DMS 273 (cell line): ENCODE measurements at regions not wholly inside any gene's neighbourhood (a gene's known extent, or its start where the extent isn't known, plus 50 kb on each side); places are given as distances from the start of the nearest gene placed in this dataset.
"Not testable (repeated sequence)": the region's sequence is repeated elsewhere in the genome, so short reads cannot be mapped to it uniquely, and the experiment has no call there.

Experiments used
- DNase-seq: peaks from one replicate; lab custom pipeline; 2025; ENCODE audit not compliant: unreplicated experiment; lab: John Stamatoyannopoulos, UW

DNA sequence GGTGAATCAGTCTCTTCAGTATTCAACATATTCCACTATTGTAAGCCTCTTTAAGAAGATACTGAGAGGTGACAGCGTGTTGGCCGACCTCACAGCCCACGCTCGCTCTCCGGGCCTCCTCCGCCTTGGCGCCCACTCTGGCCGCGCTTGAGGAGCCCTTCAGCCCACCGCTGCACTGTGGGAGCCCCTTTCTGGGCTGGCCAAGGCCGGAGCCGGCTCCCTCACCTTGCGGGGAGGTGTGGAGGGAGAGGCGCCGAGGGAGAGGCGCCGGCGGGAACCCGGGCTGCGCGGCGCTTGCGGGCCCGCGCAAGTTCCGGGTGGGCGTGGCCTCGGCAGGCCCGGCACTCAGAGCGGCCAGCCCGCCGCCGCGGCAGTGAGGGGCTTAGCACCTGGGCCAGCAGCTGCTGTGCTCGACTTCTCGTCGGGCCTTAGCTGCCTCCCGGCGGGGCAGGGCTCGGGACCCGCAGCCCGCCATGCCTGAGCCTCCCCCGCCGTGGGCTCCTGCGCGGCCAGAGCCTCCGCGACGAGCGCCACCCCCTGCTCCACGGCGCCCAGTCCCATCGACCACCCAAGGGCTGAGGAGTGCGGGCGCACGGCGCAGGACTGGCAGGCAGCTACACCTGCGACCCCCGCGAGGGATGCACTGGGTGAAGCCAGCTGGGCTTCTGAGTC lies 306.4 kb downstream of the SEMA3D start:
- DNase-seq, result not testable (repeated sequence)

DNA sequence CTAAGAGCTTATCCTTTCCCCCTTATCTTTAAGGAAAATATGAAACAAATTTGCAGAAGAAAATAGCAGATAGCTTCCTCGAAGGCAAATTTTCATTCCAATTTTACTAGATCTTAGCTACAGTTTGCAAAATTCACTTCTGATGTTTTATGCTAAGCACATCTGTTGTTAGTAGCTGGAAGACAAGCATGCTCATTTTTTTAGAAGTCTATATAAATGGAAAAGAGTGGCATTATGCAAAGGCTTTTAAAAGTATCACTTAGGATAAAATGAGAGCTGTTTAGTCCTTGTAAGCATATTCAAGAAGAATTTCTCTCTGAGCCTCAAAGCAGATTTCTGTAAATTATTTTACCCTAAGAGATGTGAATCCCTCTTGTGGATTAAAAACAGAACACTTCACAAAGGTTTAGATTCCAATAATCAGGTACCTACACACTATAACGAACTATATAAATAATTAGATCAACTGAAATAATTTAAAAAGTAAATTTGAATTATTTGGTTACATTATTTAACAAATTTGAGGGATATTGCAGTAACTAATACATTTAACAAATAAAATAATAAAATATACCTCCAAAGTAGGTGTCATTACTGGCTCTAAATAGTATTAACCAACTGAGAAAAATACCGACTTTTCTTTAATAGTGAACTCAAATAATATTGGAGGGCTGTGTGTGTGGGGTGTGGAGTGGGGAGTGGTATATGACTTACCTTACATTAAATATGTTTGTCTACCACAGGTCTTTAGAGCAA lies 307.1 kb downstream of the SEMA3D start:
- no peak for DNase-seq

DNA sequence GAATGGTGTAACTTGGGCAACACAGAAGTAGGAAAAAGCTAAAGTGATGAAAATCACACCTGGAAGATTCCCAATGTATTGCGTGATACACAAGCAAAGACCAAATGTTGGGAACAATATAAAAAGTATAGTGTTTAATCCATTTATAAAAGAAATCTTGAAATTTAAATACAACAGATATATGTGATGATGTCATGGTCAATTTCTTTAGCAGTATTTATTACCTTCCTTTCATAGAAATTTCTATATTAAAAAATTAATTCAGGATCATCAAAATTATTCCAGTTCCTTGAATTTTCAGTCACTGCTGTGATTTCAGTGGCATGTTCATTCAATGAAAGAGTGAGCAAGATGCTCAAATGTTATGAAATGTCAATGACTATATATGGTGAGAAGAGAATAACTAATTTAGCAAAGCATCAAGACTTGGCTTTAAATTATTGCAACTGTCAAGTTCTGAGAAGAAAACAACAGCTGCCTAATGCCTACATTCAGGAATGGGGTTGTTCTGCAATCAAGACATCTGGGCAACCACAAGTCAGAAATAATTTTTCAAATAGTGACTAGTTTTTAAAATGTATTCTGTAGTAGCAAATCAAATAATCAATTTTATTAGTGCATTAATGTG lies 308.8 kb downstream of the SEMA3D start:
- no peak for DNase-seq

DNA sequence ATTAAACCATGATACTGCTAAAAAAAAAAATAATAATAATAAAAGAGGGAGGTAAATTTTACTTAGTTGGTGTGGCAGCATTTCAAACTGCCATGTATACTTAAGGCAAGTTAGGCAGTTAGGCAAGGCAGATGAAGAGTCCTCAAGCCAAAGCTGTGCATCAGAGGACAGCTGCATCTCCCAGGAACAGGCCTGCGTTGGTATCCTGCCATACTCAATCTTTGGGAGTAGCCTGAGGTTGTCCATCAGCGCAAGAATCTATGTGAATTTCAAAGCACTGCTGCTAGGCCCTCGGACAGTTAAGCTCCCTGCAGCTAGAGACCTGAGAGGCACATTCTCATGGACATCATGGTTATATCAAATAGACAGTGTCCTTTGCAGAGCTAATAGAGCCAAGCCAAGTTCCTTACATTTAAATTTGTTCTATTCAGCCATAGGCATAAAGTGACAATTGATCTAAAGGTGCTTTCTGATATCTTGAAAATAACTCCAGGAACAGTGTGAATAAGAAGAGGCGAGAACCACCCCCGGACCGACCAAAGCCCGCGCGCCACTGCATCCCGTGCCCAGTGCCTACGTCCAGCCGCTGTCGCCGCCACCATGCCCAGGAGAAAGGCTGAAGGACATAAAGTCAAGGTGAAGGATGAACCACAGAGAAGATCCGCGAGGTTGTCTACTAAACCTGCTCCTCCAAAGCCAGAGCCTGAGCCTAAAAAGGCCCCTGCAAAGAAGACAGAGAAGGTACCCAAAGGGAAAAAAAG lies 310.6 kb downstream of the SEMA3D start:
- no peak for DNase-seq

DNA sequence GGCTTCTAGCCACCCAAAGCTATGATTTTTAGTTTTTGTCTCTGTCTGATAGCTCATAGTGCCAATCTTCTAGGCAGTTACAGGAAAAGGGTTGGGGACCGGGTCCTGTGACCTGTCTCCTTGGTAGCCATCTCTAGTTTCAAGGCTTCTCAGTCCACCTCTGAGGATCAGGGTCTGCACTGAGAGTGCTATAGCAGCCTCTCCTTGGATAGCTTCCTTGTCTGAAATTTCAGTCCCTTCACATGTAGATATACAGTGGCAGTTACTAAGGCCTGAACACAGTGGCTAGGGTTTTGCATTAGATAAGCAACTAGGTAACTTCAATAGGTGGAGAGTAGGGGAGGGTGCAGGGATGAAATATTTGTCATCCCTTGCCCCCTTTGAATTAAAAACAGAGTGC lies 321.3 kb downstream of the SEMA3D start:
- no peak for DNase-seq

DNA sequence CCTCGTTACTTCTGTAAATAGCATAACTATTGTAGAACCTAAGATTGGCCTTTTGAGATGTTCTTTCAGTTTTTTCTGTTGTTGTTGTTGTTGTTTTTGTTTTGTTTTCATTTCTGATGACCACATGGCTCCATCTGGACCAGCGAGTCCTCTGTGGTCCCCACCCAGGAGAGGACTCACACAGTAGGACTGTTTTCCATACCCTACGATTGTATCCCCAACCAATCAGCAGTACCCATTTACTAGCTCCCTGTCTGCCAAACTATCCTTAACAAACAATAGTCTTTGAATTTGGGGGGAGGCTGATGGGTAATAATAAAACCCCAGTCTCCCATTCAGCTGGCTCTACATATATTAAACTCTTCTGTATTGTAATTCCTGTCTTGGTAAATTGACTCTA lies 329.5 kb downstream of the SEMA3D start:
- no peak for DNase-seq

DNA sequence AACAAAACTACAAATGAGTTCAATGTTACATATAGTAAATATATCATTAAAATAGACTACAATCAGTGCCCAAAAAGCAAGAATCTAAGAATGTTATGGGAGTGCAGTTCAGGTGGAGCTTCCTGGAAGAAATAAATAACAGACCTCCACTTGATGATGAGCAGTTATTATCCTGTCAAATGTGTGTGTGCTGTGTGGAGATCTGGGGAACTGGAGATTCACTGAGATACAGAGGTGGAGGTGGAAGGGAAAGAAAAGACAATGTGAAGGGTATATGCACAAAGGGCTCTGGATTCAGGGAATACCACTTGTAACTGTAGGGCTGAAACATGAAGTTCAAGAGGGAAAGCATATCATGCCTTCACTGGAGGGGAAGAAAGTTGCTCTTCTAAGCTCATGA lies 331.1 kb downstream of the SEMA3D start:
- no peak for DNase-seq

DNA sequence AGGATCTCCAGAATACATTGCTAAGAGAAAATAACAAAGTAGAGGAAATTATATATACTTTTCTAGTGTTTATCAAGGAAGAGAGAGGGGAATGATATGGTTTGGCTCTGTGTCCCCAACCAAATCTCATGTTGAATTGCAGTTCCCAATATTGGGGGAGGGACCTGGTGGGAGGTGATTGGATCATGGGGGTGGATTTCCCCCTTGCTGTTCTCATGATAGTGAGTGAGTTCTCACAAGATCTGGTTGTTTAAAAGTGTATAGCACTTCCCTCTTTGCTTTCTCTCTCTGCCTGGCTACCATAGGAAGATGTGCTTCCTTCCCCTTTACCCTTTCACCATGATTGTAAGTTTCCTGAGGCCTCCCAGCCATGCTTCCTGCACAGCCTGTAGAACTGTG lies 337.9 kb downstream of the SEMA3D start:
- not testable (repeated sequence) for DNase-seq

DNA sequence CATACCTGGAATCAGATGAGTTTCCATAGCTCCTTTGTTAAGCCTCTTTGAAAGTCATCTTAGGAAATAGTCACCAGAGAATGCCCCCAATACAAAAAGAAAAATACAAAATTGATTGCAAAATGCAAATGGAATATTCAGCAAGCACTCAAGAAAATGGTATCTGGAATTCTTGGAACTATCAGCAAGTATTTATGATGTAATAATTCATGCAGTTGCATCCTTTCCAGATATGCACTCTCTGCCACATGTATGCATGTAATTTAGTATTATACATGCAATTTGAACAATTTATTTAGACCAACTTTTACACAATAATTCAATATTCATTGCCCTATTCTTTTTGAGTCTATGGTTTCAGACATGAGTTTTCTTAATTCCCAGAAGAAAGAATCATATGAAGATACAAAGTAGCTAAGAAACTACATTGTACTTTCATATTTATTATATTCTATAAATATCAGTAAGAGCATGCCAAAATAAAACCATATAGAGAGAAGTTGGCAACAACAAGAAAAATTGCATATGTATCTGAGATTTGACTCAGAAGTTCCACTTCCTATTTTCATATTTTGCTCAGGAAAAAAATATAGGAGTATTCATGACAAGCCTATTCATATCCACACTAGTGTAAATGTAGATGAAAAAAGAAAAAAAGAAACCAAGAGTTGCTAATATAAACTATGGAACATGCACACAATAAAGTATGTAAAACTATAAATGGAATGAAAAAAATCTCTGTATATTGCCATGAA lies 338.5 kb downstream of the SEMA3D start:
- no peak for DNase-seq

DNA sequence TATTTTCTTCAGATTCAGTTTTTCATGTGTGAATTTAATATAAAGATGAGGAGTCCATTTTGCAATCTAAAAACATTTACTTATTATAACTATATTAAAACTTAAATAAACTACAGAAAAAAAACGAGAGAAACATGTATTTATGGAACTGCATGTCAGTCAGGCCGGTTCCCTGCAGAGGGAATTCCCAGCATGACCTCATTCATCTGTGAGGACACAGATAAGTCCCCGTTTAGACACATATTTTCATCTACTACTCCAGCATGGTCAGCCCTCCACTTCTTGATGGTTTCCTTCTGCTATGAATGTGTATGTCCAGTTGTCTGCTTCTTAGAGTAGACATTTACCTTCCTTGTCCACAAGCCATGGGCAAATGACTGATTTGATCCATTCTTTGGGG lies 339.1 kb downstream of the SEMA3D start:
- no peak for DNase-seq

DNA sequence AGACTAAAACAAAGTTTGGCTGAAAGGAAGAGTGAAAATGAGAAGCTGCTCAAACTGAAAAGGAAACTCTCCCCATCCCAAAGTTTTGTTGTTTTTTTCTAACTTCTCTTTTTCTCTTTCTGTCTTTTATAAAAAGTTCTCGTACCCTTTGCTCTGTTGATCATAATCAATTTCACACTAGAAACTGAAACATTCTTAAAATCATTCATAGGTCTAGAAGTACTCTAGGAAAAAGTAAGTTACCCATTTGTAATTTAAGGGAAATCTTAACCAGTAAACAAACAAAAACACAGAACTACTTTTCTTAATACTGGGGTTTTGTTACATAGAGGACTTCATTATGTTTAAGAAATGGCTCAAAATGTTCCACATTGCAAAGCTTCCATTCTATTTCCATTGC lies 339.8 kb downstream of the SEMA3D start:
- no peak for DNase-seq

DNA sequence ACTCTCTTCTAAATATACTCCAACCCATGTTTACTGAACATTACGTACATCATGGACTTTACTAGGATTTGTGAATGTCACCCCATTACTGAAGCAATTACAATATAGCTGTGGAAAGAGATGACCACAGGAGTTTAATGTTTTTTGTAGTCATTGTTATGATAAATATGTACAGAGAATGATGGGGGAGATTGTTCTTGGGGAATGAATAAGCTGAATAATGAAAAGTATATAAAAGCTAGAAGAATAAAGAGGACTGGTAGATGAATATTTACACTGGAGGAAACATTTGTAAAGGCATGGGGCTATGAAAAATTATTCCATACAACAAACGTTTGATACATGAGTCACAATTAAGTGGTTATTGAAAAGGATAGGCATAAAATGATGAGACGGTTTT lies 340.9 kb downstream of the SEMA3D start:
- DNase-seq, result no peak

DNA sequence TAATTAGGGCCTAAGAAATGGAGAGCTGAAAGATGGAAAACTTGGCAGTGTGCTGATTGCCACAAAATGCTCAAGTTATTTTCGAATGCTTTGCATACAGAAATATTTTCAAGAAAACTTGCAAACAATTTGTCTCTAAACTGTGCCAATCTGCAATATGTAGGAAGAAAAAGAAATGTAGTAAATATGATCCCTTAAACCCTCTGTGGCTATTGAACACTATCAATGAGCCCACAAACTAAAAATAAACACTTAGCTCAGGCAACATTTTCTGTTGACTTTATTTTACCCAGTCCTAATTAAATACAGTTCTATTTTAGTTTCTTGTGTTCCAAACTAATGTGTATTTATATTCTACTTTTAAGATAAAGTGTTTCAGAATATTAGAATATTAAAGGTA lies 342.1 kb downstream of the SEMA3D start:
- no peak for DNase-seq

DNA sequence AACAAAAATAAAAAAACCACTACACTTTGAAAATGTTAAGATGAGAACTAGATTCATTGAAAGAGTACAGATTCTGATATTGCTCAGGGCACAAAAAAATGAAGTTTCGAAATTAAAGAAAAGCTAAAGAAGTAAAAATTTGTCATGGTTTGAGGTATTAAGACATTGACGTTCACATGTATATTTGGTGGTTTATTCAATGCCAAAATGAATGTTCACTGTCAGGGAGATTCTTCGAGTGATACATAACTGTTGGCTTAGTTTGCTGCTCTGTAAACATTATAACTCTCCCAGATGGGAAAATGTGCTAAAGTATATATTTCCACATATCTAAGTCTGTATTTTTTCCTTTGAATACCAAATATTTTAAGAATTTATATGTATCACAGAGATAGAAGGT lies 345.0 kb downstream of the SEMA3D start:
- DNase-seq, result no peak

DNA sequence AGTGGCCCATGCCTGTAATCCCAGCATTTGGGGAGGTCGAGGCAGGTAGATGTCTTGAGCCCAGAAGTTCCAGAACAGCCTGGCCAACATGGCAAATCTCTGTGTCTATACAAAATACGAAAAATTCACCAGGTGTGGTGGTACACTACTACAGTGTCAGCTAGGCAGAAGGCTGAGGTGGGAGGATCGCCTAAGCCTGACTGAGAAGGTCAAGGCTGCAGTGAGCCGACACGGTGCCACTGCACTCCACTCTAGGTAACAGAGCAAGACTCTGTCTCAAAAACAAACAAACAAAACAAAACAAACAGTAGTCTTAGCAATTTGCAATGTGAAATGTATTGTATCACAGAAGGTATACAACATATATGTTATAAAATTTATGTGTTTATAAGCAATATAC lies 348.0 kb downstream of the SEMA3D start:
- DNase-seq, result no peak

DNA sequence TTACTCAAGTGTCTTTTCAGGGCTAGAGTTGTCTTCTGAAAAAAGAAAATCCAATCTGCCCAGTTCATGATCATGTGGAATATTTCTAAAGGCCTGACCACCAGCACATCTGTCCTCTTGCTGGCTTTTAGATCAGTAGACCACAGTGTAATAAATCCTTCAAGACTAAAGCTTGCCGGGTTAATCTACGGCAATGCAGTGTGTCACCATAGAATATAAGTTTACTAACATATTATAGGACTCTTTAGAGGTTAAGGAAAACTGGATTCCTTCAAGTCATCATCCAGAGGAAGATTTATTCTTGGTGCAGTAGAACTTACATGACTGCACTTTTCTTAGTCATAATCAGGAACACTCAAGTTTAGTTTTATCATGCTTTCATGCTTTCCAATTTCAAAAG lies 349.5 kb downstream of the SEMA3D start:
- no peak for DNase-seq

DNA sequence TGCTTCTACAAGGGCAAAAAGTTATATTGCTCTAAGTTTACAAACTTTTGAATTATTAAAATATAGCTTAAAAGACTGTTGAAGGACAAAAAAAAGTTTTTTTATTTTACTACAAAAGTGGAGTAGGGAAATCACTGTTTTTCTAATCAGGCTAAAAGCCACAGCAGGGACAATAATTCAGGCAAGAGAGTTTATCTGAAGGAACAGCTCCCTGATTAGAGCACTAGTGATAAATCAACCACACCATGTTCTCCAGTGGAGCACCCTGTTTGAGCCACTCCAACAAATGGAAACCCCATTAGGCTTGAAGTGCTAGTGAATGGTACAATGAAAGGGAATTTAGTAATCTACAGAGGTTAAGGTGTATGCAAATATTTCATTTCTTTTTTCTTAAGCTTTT lies 357.1 kb downstream of the SEMA3D start:
- DNase-seq, result no peak

DNA sequence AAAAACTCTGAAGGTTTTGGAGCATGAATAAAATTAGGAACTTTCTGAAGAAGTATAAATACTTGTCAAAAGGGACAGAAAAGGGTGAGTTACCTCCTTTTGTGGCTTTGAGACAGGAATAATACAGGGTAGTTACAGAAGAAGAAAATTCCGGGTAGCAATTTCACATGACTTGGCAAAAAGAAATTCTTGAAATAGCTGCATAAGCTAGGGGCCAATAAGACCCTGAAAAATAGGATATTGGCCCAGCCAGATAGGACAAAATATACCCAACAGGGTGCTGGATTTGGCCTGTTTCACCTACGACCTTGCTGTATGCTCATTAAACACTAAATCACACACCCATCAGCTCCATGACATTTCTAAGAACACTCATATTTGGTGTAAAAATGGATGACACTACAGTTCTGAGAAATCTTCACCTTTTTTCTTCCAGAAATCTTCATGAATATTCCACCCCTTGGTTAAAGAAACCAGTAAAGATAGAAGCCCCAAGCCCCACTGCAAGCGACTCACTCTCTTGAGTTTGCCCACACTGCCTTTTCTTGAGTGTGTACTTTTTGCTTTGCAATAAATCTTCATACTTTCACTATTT lies 362.7 kb downstream of the SEMA3D start:
- DNase-seq, result no peak

DNA sequence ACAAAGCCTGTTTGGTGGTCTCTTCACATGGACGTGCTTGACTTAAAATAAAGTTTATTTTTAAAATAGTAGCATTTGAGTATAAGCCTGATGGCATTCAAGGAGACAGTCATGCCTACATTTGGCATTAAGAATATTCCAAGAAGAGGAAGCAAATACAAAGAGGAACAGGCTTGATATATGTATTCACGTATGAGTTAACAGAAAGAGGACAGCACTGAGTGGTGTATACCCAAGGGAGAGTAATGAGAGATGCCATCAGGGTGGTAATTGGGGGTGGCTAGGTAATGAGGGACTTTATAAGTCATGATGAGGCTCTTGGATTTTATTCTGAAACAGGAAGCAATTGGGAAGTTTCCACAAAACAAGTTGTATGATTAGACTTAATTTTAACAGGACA lies 363.3 kb downstream of the SEMA3D start:
- DNase-seq, result no peak

DNA sequence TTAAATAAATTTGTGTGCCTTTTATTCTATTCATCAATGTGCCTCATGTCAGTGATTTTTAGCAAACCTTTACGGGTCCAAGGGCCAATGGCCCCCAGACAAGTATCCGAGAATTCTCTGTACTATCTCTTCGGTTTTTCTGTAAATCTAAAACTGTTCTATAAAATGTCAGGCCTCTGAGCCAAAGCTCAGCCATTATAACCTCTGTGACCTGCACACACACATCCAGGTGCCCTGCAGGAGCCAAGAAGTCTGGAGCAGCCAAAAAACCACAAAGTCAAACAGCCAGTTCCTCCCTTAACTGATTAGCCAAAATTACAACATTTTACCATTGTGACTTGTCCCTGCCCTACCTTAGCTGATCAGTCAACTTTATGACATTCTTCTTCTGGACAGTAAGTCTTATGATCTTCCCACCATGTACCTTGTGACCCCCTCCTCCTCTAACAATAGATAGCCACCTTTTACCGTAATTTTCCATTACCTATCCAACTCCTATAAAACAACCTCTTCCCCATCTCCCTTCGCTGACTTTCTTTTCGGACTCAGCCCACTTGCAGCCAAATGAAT lies 363.8 kb downstream of the SEMA3D start:
- no peak for DNase-seq
